Mesothelial cell of epicardium (in vitro differentiated cells): ENCODE measurements at regions not wholly inside any gene's neighbourhood (a gene's known extent, or its start where the extent isn't known, plus 50 kb on each side); places are given as distances from the start of the nearest gene placed in this dataset.

Source experiments
- DNase-seq, 2 experiments: peaks; one replicate each; pipeline ENCODE4 v3.0.0; 2021; ENCODE audit warnings: low spot score in 2 of 2; ENCODE audit not compliant: unreplicated experiment in 2 of 2
- H3K27ac Mint-ChIP-seq: 2 replicates; pipeline ENCODE4 v1.8.0; 2021; ENCODE audit warnings: mixed read lengths
- H3K27me3 Mint-ChIP-seq: 2 replicates; pipeline ENCODE4 v1.8.0; 2021; ENCODE audit warnings: low read depth, mixed read lengths
- H3K36me3 Mint-ChIP-seq: 2 replicates; pipeline ENCODE4 v1.8.0; 2021; ENCODE audit warnings: mixed read lengths
- H3K4me1 Mint-ChIP-seq: 2 replicates; pipeline ENCODE4 v1.8.0; 2021; ENCODE audit warnings: mixed read lengths
- H3K4me3 Mint-ChIP-seq: 2 replicates; pipeline ENCODE4 v1.8.0; 2021; ENCODE audit warnings: mild to moderate bottlenecking, moderate library complexity, mixed read lengths
- H3K9me3 Mint-ChIP-seq: 2 replicates; pipeline ENCODE4 v1.8.0; 2021; ENCODE audit warnings: mixed read lengths
- TF ChIP-seq, protein P1 (sequence below): fragments of 200-600 bp; sonication (generic); IDR thresholded peaks from one replicate; pipeline ENCODE4 v1.5.0; 2021; ENCODE audit warnings: antibody characterized with exemption; ENCODE audit not compliant: unreplicated experiment

GRCh38 chr1:118791094-118791691, 196.9 kb downstream of the TBX15 start:
- H3K27ac Mint-ChIP-seq: no peak overlapping the region
- H3K4me1 Mint-ChIP-seq: no peaks in the 10 kb centered on the region
- TF ChIP-seq, protein P1, sequence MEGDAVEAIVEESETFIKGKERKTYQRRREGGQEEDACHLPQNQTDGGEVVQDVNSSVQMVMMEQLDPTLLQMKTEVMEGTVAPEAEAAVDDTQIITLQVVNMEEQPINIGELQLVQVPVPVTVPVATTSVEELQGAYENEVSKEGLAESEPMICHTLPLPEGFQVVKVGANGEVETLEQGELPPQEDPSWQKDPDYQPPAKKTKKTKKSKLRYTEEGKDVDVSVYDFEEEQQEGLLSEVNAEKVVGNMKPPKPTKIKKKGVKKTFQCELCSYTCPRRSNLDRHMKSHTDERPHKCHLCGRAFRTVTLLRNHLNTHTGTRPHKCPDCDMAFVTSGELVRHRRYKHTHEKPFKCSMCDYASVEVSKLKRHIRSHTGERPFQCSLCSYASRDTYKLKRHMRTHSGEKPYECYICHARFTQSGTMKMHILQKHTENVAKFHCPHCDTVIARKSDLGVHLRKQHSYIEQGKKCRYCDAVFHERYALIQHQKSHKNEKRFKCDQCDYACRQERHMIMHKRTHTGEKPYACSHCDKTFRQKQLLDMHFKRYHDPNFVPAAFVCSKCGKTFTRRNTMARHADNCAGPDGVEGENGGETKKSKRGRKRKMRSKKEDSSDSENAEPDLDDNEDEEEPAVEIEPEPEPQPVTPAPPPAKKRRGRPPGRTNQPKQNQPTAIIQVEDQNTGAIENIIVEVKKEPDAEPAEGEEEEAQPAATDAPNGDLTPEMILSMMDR: no peak
- peaks cover 12% of the 10 kb centered on the region for H3K27me3 Mint-ChIP-seq
- H3K9me3 Mint-ChIP-seq: peaks cover 43% of the 10 kb centered on the region
- peaks cover 1% of the 10 kb centered on the region for H3K36me3 Mint-ChIP-seq
- no peak overlapping the region for H3K4me3 Mint-ChIP-seq
- DNase-seq: no peak

GRCh38 chr1:118788463-118788862, 199.7 kb downstream of the TBX15 start:
- TF ChIP-seq, protein P1: no peak
- Mint-ChIP-seq H3K4me1 (no peaks in the 10 kb centered on the region), H3K27ac (no peak overlapping the region), H3K4me3 (no peak overlapping the region), H3K27me3 (peaks cover 4% of the 10 kb centered on the region), H3K9me3 (peaks cover 34% of the 10 kb centered on the region), H3K36me3 (peaks cover 1% of the 10 kb centered on the region)
- no peak for DNase-seq

- peaks cover 20% of the 10 kb centered on the region for H3K9me3 Mint-ChIP-seq
- H3K4me1 Mint-ChIP-seq: no peaks in the 10 kb centered on the region
- no peak for DNase-seq
- TF ChIP-seq, protein P1: no peak
- peaks cover 4% of the 10 kb centered on the region for H3K27me3 Mint-ChIP-seq
- no peak overlapping the region for H3K4me3 Mint-ChIP-seq
- peaks cover 1% of the 10 kb centered on the region for H3K36me3 Mint-ChIP-seq
- no peak overlapping the region for H3K27ac Mint-ChIP-seq
Measured at GRCh38 chr1:118786454-118787155, 201.5 kb downstream of the TBX15 start.

GRCh38 chr1:118785246-118785645, 202.9 kb downstream of the TBX15 start:
- no peaks in the 10 kb centered on the region for H3K36me3 Mint-ChIP-seq

GRCh38 chr1:118783095-118783758, 204.9 kb downstream of the TBX15 start:
- no peaks in the 10 kb centered on the region for H3K4me1 Mint-ChIP-seq
- H3K36me3 Mint-ChIP-seq: no peaks in the 10 kb centered on the region
- TF ChIP-seq, protein P1: no peak
- H3K27me3 Mint-ChIP-seq: peaks cover 21% of the 10 kb centered on the region
- DNase-seq: no peak
- H3K4me3 Mint-ChIP-seq: no peak overlapping the region
- H3K27ac Mint-ChIP-seq: no peak overlapping the region
- H3K9me3 Mint-ChIP-seq: peaks cover under 1% of the 10 kb centered on the region

More at GRCh38 chr1:118785246-118785645, 202.9 kb downstream of the TBX15 start:
- Mint-ChIP-seq H3K27ac (no peak overlapping the region), H3K4me1 (no peaks in the 10 kb centered on the region), H3K9me3 (peaks cover 9% of the 10 kb centered on the region), H3K4me3 (no peak overlapping the region), H3K27me3 (peaks cover 7% of the 10 kb centered on the region)
- DNase-seq: no peak
- TF ChIP-seq, protein P1: no peak
